Type B pancreatic cell (in vitro differentiated cells): ENCODE measurements at regions not wholly inside any gene's neighbourhood (a gene's known extent, or its start where the extent isn't known, plus 50 kb on each side); places are given as distances from the start of the nearest gene placed in this dataset.
"Not testable (repeated sequence)": the region's sequence is repeated elsewhere in the genome, so short reads cannot be mapped to it uniquely, and the experiment has no call there.

ENCODE experiments used
- DNase-seq: peaks from one replicate; pipeline ENCODE4 v3.0.0; 2021; ENCODE audit warnings: mixed read lengths; ENCODE audit not compliant: unreplicated experiment; ENCODE audit errors: extremely low spot score
- H3K27ac Mint-ChIP-seq: 2 replicates; pipeline ENCODE4 v1.8.0; 2021; ENCODE audit warnings: mild to moderate bottlenecking, mixed read lengths
- H3K27me3 Mint-ChIP-seq: 2 replicates; pipeline ENCODE4 v1.8.0; 2021; ENCODE audit warnings: mixed read lengths
- H3K36me3 Mint-ChIP-seq: 2 replicates; pipeline ENCODE4 v1.8.0; 2021; ENCODE audit warnings: mixed read lengths
- H3K4me1 Mint-ChIP-seq: one replicate; pipeline ENCODE4 v1.8.0; 2021; ENCODE audit warnings: mixed read lengths; ENCODE audit not compliant: unreplicated experiment
- H3K4me3 Mint-ChIP-seq: 2 replicates; pipeline ENCODE4 v1.8.0; 2021; ENCODE audit warnings: mild to moderate bottlenecking, mixed read lengths
- H3K9me3 Mint-ChIP-seq: 2 replicates; pipeline ENCODE4 v1.8.0; 2021; ENCODE audit warnings: mixed read lengths
- TF ChIP-seq, protein P1 (sequence below): fragments of 200-600 bp; sonication (generic); conservative IDR thresholded peaks from 2 replicates; pipeline ENCODE4 v1.5.0; 2021; ENCODE audit warnings: antibody characterized with exemption, mild to moderate bottlenecking

DNA sequence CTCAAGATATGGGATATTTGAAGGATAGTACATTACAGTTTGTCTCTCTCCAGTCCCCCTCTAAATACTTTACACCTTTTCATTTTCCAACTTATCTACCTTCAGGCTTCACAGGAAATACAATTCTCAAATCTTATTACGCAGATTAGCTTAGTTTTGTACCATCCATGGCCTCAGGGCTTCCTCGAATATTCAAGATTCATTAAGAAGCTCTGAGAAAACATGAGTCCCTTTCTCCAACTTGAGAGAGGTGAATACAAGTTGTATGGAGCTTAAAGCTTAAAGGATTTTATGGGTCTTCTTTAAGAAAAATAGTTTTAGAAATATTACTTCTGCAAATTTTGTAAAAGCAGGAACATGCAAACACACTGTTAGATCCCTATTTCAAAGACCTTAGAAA lies 1212.5 kb downstream of the GALC start:
- DNase-seq = no peak
- Mint-ChIP-seq H3K36me3 (no peaks in the 10 kb centered on the region), H3K27me3 (no peaks in the 10 kb centered on the region), H3K4me3 (no peak overlapping the region), H3K27ac (no peak overlapping the region), H3K9me3 (peaks cover 4% of the 10 kb centered on the region), H3K4me1 (no peaks in the 10 kb centered on the region)
- TF ChIP-seq, protein P1, sequence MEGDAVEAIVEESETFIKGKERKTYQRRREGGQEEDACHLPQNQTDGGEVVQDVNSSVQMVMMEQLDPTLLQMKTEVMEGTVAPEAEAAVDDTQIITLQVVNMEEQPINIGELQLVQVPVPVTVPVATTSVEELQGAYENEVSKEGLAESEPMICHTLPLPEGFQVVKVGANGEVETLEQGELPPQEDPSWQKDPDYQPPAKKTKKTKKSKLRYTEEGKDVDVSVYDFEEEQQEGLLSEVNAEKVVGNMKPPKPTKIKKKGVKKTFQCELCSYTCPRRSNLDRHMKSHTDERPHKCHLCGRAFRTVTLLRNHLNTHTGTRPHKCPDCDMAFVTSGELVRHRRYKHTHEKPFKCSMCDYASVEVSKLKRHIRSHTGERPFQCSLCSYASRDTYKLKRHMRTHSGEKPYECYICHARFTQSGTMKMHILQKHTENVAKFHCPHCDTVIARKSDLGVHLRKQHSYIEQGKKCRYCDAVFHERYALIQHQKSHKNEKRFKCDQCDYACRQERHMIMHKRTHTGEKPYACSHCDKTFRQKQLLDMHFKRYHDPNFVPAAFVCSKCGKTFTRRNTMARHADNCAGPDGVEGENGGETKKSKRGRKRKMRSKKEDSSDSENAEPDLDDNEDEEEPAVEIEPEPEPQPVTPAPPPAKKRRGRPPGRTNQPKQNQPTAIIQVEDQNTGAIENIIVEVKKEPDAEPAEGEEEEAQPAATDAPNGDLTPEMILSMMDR = no peak

DNA sequence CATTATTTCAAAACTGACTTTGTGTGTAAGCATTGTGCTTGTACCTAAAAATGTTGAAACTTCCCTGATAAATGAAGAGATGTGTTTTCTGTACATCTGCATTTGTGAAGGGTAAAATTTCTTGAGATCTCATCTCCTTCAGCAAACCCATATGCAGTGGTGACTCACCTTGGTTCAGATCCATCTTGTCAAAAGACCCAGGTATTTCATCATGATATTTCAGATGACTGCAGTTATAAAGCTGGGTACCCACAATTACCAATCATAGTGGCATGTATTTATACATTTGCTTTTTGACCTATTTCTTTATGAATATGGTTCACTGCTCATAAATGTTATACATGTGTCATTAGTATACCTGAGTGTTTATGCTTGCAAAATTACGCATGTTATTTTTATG lies 1213.6 kb downstream of the GALC start:
- no peak overlapping the region for H3K27ac Mint-ChIP-seq

DNA sequence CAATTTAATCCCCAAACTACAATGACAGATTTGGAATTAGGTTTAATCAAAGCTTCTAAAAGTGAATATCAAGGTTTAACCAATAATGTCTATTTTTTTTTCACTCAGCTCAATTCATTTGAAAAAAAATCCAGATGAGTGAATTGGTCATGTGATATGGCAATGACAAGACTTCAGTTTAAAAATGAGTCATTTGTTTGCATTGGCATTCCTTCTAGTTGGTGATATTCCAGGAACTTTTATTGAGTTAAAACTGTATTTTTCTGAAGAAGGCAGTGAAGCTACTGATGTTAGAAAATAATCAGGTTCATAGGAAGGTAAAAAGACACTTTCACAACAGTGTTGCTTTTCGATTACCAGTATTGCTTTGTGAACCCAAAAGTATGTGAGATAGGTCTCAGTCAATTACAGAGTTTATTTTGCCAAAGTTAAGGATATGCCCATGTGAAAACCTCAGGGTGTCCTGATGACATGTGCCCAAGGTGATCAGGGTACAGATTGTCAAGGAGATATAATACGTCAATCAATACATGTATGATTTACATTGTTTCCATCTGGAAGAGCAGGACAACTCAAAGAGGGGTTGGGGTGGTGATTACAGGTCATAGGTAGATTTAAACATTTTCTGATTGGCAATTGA lies 1214.9 kb downstream of the GALC start:
- no peak for DNase-seq
- peaks cover 12% of the 10 kb centered on the region for H3K9me3 Mint-ChIP-seq
- H3K4me1 Mint-ChIP-seq = no peaks in the 10 kb centered on the region
- H3K27me3 Mint-ChIP-seq = no peaks in the 10 kb centered on the region
- TF ChIP-seq, protein P1 = no peak
- no peaks in the 10 kb centered on the region for H3K36me3 Mint-ChIP-seq
- no peak overlapping the region for H3K4me3 Mint-ChIP-seq
- H3K27ac Mint-ChIP-seq = no peak overlapping the region

More for the DNA sequence above, 1213.6 kb downstream of the GALC start:
- H3K27me3 Mint-ChIP-seq = no peaks in the 10 kb centered on the region
- peaks cover 7% of the 10 kb centered on the region for H3K9me3 Mint-ChIP-seq
- no peaks in the 10 kb centered on the region for H3K4me1 Mint-ChIP-seq
- no peak for DNase-seq
- TF ChIP-seq, protein P1 = no peak
- H3K4me3 Mint-ChIP-seq = no peak overlapping the region
- H3K36me3 Mint-ChIP-seq = no peaks in the 10 kb centered on the region

DNA sequence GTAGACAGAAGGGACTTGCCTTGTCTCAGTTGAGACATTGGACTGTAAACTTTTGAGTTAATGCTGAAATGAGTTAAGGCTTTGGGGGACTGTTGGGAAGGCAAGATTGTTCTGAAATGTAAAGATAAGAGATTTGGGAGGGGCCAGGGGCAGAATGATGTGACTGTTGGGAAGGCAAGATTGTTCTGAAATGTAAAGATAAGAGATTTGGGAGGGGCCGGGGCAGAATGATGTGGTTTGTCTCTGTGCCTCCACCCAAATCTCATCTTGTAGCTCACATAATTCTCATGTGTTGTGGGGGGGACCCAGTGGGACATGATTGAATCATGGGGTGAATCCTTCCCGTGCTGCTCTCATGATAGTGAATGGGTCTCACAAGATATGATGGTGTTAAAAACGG lies 1217.1 kb downstream of the GALC start:
- not testable (repeated sequence) for H3K27me3 Mint-ChIP-seq, DNase-seq, H3K36me3 Mint-ChIP-seq, H3K4me3 Mint-ChIP-seq, H3K27ac Mint-ChIP-seq, H3K4me1 Mint-ChIP-seq
- peaks cover 12% of the 10 kb centered on the region for H3K9me3 Mint-ChIP-seq

DNA sequence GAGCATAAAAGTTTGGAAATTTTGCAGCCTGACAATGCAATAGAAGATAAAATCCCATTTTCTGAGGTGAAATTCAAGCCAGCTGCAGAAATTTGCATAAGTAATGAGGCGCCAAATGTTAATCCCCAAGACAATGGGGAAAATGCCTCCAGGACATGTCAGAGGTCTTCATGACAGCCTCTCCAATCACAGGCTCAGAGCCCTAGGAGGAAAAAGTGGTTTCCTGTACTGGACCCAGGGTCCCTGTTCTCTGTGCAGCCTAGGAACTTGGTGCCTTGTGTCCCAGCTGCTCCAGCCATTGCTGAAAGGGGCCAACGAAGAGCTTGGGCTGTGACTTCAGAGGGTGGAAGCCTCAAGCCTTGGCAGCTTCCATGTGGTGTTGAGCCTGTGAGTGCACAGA lies 1218.1 kb downstream of the GALC start:
- Mint-ChIP-seq H3K4me3 (no peak overlapping the region), H3K36me3 (no peaks in the 10 kb centered on the region), H3K9me3 (peaks cover 12% of the 10 kb centered on the region), H3K27me3 (no peaks in the 10 kb centered on the region), H3K27ac (no peak overlapping the region), H3K4me1 (no peaks in the 10 kb centered on the region)
- DNase-seq = no peak
- TF ChIP-seq, protein P1 = no peak

DNA sequence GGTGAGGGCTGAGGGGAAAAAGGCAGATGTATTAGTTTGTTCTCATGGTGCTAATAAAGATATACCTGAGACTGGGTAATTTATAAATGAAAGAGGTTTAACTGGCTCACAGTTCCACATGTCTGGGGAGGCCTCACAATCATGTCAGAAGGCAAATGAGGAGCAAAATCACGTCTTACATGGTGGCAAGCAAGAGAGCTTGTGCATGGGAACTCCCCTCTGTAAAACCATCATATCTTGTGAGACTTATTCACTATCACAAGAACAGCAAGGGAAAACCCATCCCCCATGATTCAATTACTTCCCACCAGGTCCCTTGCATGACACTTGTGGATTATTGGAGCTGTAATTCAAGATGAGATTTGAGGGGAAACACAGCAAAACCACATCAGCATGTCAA lies 1220.9 kb downstream of the GALC start:
- TF ChIP-seq, protein P1 = no peak
- Mint-ChIP-seq H3K9me3 (peaks cover 12% of the 10 kb centered on the region), H3K4me3 (no peak overlapping the region), H3K27me3 (no peaks in the 10 kb centered on the region), H3K36me3 (no peaks in the 10 kb centered on the region), H3K27ac (no peak overlapping the region), H3K4me1 (no peaks in the 10 kb centered on the region)
- no peak for DNase-seq
